NT2/D1 (cell line): ENCODE measurements at regions not wholly inside any gene's neighbourhood (a gene's known extent, or its start where the extent isn't known, plus 50 kb on each side); places are given as distances from the start of the nearest gene placed in this dataset.

Experiments
- SUZ12 ChIP-seq: IDR thresholded peaks from 2 replicates; pipeline ENCODE4 v1.6.1; 2011; ENCODE audit not compliant: insufficient read length, insufficient read depth; ENCODE audit errors: extremely low read depth
- YY1 ChIP-seq: IDR thresholded peaks from 2 replicates; pipeline ENCODE4 v1.6.1; 2011; ENCODE audit not compliant: insufficient read length, insufficient read depth
- ZNF274 ChIP-seq: IDR thresholded peaks from 2 replicates; pipeline ENCODE4 v1.6.1; 2011; ENCODE audit warnings: mild to moderate bottlenecking, low read depth, low read length

DNA sequence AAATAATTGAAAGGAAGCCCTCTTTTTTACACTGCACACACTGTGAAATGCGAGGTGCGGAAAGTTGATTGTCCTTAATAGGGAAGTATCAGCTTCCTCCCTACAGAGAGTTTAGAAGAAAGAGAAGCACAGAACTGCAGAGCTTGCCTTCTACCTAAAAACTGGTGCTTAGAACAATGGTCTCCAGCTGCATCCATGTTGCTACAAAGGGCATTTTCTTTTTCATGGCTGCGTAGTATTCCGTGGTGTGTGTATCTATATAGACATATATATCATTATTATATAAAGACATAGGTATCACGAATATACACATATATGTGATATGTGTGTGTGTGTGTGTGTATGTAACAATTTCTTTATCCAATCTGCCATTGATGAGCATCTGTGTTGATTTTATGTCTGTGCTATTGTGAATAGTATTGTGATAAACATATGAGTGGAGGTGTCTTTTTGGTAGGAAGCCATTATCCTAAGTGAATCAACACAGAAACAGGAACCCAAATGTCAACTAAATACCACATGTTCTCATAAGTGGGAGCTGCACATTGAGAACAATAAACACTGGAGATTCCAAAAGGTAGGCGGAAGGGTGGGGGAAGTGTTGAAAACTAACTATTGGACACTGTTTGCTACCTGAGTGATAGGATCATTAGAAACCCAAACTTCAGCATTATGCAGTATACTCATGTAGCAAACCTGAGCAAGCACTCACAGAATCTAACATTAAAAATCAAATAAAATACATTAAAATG lies 290.0 kb upstream of the RUNX1 start:
- TF ChIP-seq ZNF274 (no peak), SUZ12 (no peak), YY1 (no peak)
